ENCODE measurements at regions not wholly inside any gene's neighbourhood (a gene's known extent, or its start where the extent isn't known, plus 50 kb on each side); places are given as distances from the start of the nearest gene placed in this dataset.

GRCh38 chr4:24260133-24260715, 324.1 kb downstream of the DHX15 start:
- Histone ChIP-seq H3K9me3 (no peaks in the 10 kb centered on the region), H3K4me3 (no peak overlapping the region), H3K9ac (ENCODE audit: low read depth in 2 of 2, low read length in 2 of 2) (no peak overlapping the region), H3K4me1 (no peaks in the 10 kb centered on the region), H3K27ac (no peak overlapping the region), H3K27me3 (no peaks in the 10 kb centered on the region), H3K36me3 (no peaks in the 10 kb centered on the region)
- intact Hi-C loops (cut with DNase I): no loop called here
- no peak for DNase-seq
- TF ChIP-seq CTCF (IDR thresholded peaks at IDR 0.05): no peak

GRCh38 chr4:24256547-24256946, 327.8 kb downstream of the DHX15 start:
- H3K9ac ChIP-seq (ENCODE audit: low read depth in 2 of 2, low read length in 2 of 2): no peak overlapping the region
- no peak overlapping the region for H3K4me3 ChIP-seq
- no peaks in the 10 kb centered on the region for H3K36me3 ChIP-seq
- no peaks in the 10 kb centered on the region for H3K4me1 ChIP-seq
- no peak for DNase-seq
- no peak overlapping the region for H3K27ac ChIP-seq
- TF ChIP-seq CTCF (IDR thresholded peaks at IDR 0.05): no peak
- H3K9me3 ChIP-seq: no peaks in the 10 kb centered on the region
- intact Hi-C loops (cut with DNase I): no loop called here
- H3K27me3 ChIP-seq: no peaks in the 10 kb centered on the region

- Histone ChIP-seq H3K27me3 (no peaks in the 10 kb centered on the region), H3K9me3 (no peaks in the 10 kb centered on the region), H3K4me3 (no peak overlapping the region), H3K9ac (ENCODE audit: low read depth in 2 of 2, low read length in 2 of 2) (no peak overlapping the region), H3K36me3 (no peaks in the 10 kb centered on the region), H3K27ac (no peak overlapping the region), H3K4me1 (no peaks in the 10 kb centered on the region)
- no peak for TF ChIP-seq CTCF (IDR thresholded peaks at IDR 0.05)
- intact Hi-C loops (cut with DNase I): no loop called here
- no peak for DNase-seq
Measured at GRCh38 chr4:24256066-24256465, 328.3 kb downstream of the DHX15 start.

- no peak for TF ChIP-seq CTCF (IDR thresholded peaks at IDR 0.05)
- H3K9me3 ChIP-seq: no peaks in the 10 kb centered on the region
- intact Hi-C loops (cut with DNase I): no loop called here
- no peaks in the 10 kb centered on the region for H3K4me1 ChIP-seq
- no peaks in the 10 kb centered on the region for H3K36me3 ChIP-seq
- no peak overlapping the region for H3K27ac ChIP-seq
- H3K27me3 ChIP-seq: no peaks in the 10 kb centered on the region
- no peak overlapping the region for H3K9ac ChIP-seq (ENCODE audit: low read depth in 2 of 2, low read length in 2 of 2)
- H3K4me3 ChIP-seq: no peak overlapping the region
- DNase-seq: no peak
Measured at GRCh38 chr4:24252121-24252520, 332.2 kb downstream of the DHX15 start.

GRCh38 chr4:24251589-24251988, 332.8 kb downstream of the DHX15 start:
- Histone ChIP-seq H3K4me3 (no peak overlapping the region), H3K9ac (ENCODE audit: low read depth in 2 of 2, low read length in 2 of 2) (no peak overlapping the region), H3K9me3 (no peaks in the 10 kb centered on the region), H3K36me3 (no peaks in the 10 kb centered on the region), H3K4me1 (no peaks in the 10 kb centered on the region), H3K27ac (no peak overlapping the region), H3K27me3 (no peaks in the 10 kb centered on the region)
- no peak for TF ChIP-seq CTCF (IDR thresholded peaks at IDR 0.05)
- DNase-seq: no peak
- intact Hi-C loops (cut with DNase I): no loop called here

Data from colonic mucosa (tissue), 4 donors.